Amniotic epithelial cell (primary cell): ENCODE measurements at regions not wholly inside any gene's neighbourhood (a gene's known extent, or its start where the extent isn't known, plus 50 kb on each side); places are given as distances from the start of the nearest gene placed in this dataset.
"Not testable (repeated sequence)": the region's sequence is repeated elsewhere in the genome, so short reads cannot be mapped to it uniquely, and the experiment has no call there.

Experiments used
- DNase-seq: peaks from one replicate; pipeline ENCODE4 v3.0.0-alpha.2; 2010; ENCODE audit warnings: low read depth

- DNase-seq = no peak
Observed at GRCh38 chr5:13045897-13046551, 898.5 kb downstream of the DNAH5 start.

DNA sequence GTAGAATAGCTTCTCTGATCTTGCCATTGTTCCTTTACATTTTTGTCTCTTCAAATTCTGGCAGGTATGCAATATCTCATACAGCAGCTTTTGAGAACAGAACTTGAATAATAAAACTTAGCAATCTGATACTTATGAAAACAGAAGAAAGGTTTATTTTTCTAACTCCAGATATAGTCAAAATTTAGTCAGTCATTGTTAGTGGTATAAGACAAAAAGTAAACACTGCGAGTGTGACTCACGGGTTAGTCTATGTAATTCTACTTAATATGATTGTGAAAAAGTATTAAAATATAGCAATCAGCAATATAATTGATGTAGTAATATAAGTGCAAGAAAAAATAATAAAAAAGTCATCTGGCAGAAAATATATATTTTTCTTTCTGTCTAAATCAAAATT, 910.4 kb downstream of the DNAH5 start:
- no peak for DNase-seq

DNA sequence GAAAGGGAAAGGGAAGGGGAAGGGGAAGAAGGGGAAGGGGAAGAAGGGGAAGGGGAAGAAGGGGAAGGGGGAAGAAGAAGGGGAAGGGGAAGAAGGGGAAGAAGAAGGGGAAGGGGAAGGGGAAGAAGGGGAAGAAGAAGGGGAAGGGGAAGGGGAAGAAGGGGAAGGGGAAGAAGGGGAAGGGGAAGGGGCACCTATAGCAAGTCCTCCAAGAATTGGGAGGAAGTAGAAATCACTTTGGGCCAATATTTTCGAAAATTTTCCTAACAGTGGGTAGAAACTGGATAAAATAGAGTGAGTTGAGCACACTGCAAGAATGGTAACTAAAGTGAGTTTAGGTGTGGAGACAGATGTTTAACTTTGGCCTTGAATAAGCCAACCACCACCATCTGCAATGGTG, 915.3 kb downstream of the DNAH5 start:
- DNase-seq = no peak

- no peak for DNase-seq
Observed at GRCh38 chr5:13027874-13028273, 916.6 kb downstream of the DNAH5 start.

DNA sequence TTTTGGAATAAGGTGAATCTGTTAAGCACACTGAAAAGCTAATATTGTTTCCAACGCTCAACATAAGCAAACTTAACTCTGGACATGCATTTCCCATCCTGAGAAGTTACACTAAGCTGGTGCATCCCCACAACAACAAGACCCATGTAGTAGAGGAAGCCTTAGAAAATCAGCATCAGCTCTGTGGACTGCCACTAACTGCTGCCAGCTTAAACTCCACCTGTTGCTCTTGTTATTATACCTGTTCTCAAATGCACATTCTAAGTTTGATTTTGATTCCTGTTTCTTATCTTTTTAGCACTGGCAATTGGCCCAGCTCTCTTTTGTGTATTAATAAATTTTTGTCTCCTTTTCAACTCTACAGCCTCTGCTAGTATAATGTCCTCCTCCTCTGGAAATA, 924.8 kb downstream of the DNAH5 start:
- DNase-seq = no peak

DNA sequence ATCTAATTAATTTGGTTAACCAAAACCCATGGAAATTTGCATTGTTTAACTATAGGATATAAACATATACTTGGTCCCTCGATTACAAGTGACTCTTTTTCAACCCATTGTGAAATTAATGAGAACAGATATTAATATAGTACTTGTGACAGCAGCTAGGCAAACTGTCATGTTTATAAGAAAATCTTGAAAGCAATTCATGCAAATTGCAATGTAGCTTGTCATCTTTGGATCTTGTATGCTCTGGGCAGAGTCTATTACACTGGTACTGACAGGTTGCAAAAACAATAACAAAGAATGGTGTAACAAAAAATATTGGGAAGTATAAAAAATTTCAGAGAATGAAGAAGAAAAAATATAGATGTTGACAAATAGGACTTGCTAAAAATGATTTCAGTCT, 941.0 kb downstream of the DNAH5 start:
- DNase-seq = no peak

DNA sequence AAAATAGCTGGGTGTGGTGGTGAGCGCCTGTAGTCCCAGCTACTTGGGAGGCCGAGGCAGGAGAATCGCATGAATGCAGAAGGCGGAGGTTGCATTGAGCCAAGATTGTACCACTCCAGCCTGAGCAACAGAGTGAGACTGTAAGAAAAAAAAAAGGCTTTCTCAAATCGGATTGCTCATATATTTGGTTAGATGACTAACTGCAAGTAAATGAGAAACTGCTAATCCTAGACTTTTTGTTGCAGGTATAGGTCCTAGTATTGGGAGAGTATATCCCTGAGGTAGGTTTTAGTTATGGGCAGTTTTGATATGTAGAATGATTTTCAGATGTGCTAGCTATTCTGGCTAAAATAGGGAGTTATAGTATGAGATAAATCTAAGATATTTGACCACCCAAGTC, 944.8 kb downstream of the DNAH5 start:
- DNase-seq = no peak

DNA sequence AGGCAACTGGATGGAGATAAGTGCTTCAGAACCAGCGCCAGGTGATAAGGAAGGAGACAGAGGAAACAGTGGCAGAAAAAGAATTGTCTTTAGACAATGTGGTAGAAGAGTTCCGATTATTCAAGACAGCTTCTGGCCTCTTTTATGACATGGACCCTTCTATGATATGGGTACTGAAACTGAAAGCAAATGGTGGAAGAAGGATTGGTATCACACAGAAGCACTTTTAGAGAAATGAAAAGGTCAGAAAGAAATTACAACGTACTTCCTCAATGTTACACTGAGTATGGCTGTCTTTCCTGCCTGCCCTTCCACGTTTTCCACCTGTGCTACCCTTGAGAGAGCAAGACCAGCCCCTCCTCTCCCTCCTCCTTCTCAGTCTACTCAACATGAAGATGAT, 959.3 kb downstream of the DNAH5 start:
- DNase-seq = no peak

DNA sequence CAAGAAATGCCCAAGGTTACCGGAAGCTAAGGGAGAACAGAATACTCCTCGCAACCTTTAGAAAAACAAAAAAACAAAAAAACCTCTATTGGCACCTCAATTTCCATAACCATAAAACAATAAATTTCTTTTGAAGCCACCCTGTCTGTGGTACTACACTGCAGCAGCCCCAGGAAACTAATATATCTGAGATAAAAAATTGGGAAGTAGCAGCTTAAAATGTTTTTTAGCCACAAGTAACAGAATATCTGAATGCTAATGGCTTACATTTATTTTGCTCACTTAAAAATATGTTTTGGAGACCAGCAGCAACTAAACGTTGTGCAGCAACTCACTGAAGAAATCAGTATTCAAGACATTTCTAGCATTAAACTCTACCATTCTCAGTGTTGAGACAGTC, 969.6 kb downstream of the DNAH5 start:
- no peak for DNase-seq

- DNase-seq = no peak
Observed at GRCh38 chr5:12965804-12966203, 978.7 kb downstream of the DNAH5 start.

DNA sequence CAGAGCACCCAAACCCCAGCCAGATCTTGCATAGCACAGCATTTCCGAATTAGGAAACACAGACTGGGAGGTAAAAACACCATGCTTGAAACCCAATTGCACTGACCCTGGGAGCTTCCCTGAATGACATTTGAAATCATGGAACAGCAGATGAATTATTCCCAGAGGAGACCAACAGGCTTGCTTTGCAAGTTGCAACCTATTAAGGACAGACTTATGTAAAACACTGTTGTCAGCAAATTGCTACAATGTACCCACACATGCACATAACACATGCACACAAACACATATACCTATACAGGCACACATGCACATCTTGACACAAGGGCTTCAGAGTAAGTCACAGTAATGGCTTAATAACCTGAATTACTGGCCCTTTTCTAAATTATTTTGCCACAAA, 984.8 kb downstream of the DNAH5 start:
- no peak for DNase-seq

GRCh38 chr5:12952409-12952808, 992.1 kb downstream of the DNAH5 start:
- DNase-seq = no peak

GRCh38 chr5:12951846-12952245, 992.6 kb downstream of the DNAH5 start:
- DNase-seq = no peak

GRCh38 chr5:12947379-12947778, 997.1 kb downstream of the DNAH5 start:
- DNase-seq = no peak

DNA sequence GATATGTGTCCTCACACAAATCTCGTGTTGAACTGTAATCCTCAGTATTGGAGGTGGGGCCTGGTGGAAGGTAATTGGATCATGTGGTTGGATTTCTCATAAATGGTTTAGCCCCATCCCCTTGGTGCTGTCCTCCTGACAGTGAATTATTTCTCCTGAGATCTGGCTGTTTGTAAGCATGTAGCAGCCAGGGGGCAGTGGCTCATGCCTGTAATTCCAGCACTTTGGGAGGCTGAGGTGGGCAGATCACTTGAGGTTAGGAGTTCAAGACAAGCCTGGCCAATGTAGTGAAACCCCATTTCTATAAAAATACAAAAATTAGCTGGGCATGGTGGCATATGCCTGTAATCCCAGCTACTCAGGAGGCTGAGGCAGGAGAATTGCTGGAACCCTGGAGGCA, 999.0 kb downstream of the DNAH5 start:
- not testable (repeated sequence) for DNase-seq

- no peak for DNase-seq
Observed at GRCh38 chr5:12936221-12936620, 1008.3 kb downstream of the DNAH5 start.

- no peak for DNase-seq
Observed at GRCh38 chr5:12934722-12935121, 1009.8 kb downstream of the DNAH5 start.

DNA sequence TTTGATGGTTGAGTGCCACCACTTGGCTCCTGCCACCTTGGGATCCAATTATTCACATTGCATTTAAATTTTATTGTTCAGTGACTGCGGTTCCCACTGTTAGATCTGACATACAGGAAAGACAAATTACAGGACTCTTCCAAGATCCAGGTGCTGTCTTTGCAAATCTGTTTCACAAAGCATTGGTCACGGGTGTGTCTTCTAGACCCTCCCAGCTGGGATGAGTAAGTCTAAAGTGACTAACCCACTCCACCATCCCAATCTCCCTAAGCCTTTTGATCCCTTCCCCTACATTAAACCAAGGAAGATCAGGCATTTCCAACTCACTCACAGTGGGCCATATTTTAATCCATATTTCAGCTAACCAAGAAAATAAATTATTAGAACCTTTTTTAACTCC, 1016.3 kb upstream of the CTNND2 start:
- DNase-seq = no peak

DNA sequence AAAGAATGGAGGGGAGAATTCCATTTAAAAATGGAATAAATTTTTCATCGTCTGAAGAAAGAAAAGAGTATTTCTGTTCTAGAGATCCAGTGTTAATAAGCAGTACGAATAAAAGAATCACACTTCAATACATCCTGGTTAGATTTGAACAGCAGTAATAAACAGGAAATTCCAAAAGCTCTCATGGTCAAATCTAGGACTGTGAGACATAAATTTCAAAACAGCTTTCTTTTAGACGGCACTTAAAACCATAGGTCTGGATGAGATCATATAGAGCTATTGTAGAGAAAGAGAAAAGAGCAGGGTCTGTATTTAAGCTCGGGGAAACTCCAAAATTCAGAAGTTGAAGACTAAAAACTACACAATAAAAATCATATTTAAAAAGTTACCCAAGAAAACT, 1006.9 kb upstream of the CTNND2 start:
- DNase-seq = peak; percentile 79

DNA sequence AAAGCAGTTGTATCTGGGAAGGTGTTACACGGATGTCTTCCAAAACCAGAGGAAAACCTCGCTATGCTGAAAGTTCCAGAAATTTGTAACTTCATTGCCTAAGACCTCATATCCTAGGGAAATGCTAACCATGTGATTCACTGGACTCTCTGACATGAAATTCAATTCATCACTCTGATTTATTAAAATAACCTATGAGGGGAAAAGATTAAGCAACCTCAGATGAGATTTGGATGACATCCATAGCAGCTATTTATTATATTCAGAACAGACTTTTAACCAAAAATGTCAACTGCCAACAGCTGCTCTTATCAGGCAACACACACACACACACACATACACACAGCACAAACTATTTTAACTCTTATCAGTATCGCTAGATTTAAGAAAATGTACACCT, 1006.4 kb upstream of the CTNND2 start:
- peak; percentile 89 for DNase-seq

DNA sequence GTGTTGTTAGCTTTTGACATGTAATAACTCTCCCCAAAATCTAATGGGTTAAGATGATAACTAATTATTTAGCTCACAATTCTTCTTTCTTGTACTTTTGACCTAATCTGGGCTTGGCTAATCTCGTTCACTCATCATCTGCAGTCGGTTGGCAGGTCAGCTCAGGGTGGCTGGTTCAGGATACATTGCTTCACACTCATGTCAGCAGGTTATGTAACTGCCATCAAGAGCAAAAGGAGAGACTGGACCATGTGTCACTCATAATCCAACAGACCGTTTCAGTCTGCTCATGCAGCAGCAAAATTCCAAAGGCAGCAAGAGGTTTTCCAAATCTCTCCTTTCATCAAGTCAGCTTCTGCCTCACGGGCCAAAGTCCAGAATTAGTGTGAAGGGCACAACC, 998.4 kb upstream of the CTNND2 start:
- DNase-seq = peak; percentile 15

GRCh38 chr5:12901696-12902095, 997.5 kb upstream of the CTNND2 start:
- DNase-seq = no peak

DNA sequence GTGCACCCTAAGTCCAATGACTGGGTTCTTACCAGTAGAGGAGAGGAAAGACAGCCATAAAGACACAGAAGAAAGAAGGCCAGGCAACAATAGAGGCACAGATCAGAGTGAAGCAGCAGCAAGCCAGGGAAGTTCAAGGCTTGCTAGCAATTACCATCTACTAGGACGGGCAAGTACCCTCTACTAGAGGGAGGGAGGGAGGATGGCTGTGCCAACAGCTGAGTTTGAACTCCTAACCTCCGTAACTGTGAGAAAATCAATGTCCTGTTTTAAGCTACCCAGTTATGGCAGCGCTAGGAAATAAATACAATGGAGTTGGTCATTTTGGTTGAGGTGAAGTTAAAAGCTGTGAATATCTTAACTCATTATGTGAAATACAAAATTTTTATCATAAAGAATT, 991.8 kb upstream of the CTNND2 start:
- DNase-seq = no peak

GRCh38 chr5:12885018-12885417, 980.8 kb upstream of the CTNND2 start:
- peak; percentile 1 for DNase-seq

- DNase-seq = no peak
Observed at GRCh38 chr5:12883395-12883794, 979.1 kb upstream of the CTNND2 start.
